Eye (tissue), 1 donor: ENCODE measurements at regions not wholly inside any gene's neighbourhood (a gene's known extent, or its start where the extent isn't known, plus 50 kb on each side); places are given as distances from the start of the nearest gene placed in this dataset.
"Not testable (repeated sequence)": the region's sequence is repeated elsewhere in the genome, so short reads cannot be mapped to it uniquely, and the experiment has no call there.

Experiments used
- DNase-seq: peaks from one replicate; pipeline ENCODE4 v3.0.0-alpha.2; 2015

- DNase-seq = no peak
Measured at GRCh38 chr1:30660241-30660640, 63.1 kb downstream of the MATN1 start.

GRCh38 chr1:30659702-30660101, 63.7 kb downstream of the MATN1 start:
- no peak for DNase-seq

GRCh38 chr1:30658375-30658774, 65.0 kb downstream of the MATN1 start:
- DNase-seq = not testable (repeated sequence)

GRCh38 chr1:30658014-30658336, 65.4 kb downstream of the MATN1 start:
- DNase-seq = no peak

GRCh38 chr1:30657131-30658013, 66.0 kb downstream of the MATN1 start:
- no peak for DNase-seq

GRCh38 chr1:30656171-30656940, 67.0 kb downstream of the MATN1 start:
- DNase-seq = no peak

- DNase-seq = no peak
Measured at GRCh38 chr1:30655672-30656071, 67.7 kb downstream of the MATN1 start.

- no peak for DNase-seq
Measured at GRCh38 chr1:30654188-30654587, 69.2 kb downstream of the MATN1 start.

GRCh38 chr1:30652152-30652841, 71.1 kb downstream of the MATN1 start:
- no peak for DNase-seq

GRCh38 chr1:30651395-30651794, 72.0 kb downstream of the MATN1 start:
- not testable (repeated sequence) for DNase-seq

GRCh38 chr1:30650968-30651320, 72.4 kb downstream of the MATN1 start:
- no peak for DNase-seq

GRCh38 chr1:30650038-30650967, 73.1 kb downstream of the MATN1 start:
- DNase-seq = no peak

- no peak for DNase-seq
Measured at GRCh38 chr1:30649321-30649991, 73.9 kb downstream of the MATN1 start.

GRCh38 chr1:30648408-30649000, 74.9 kb downstream of the MATN1 start:
- no peak for DNase-seq

GRCh38 chr1:30645807-30646206, 77.6 kb downstream of the MATN1 start:
- no peak for DNase-seq

GRCh38 chr1:30642391-30643120, 80.8 kb downstream of the MATN1 start:
- DNase-seq = no peak

- DNase-seq = no peak
Measured at GRCh38 chr1:30641572-30642353, 81.6 kb downstream of the MATN1 start.

GRCh38 chr1:30639881-30640452, 83.4 kb downstream of the MATN1 start:
- no peak for DNase-seq

GRCh38 chr1:30638811-30639210, 84.6 kb downstream of the MATN1 start:
- DNase-seq = no peak

- DNase-seq = no peak
Measured at GRCh38 chr1:30638086-30638485, 85.3 kb downstream of the MATN1 start.
